ENCODE measurements at regions not wholly inside any gene's neighbourhood (a gene's known extent, or its start where the extent isn't known, plus 50 kb on each side); places are given as distances from the start of the nearest gene placed in this dataset.

DNA sequence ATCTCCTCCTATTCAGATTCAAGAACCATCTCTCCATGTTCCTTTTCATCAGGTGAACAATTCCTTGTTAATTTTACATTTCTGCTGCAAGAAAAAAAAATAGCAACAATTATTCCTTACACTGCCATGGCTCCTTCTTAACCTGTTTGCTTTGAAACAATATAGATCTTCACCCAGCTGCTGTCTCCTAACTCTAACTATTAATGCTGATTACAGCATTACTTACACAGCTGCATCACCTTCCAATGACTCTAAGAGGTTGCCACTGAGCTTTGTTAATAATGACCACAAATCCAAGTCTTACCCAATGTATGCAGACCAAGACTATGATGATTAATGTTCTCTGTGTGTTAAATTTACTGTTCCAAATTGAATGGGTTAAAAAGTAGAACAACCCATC, 541.4 kb downstream of the TOX3 start:
- TF ChIP-seq GATA3 (IDR thresholded peaks at IDR 0.05; ENCODE audit: low read depth, low read length) (no peak), GATA2 (IDR thresholded peaks at IDR 0.05; ENCODE audit: low read depth, low read length) (no peak)

Measured in SH-SY5Y (cell line).